ENCODE measurements at regions not wholly inside any gene's neighbourhood (a gene's known extent, or its start where the extent isn't known, plus 50 kb on each side); places are given as distances from the start of the nearest gene placed in this dataset.
"Not testable (repeated sequence)": the region's sequence is repeated elsewhere in the genome, so short reads cannot be mapped to it uniquely, and the experiment has no call there.

GRCh38 chrX:137792214-137792613 is 226.3 kb downstream of the ZIC3 start:
- Histone ChIP-seq H3K27ac (no peak overlapping the region), H3K4me1 (replicated peaks) (no peaks in the 10 kb centered on the region), H3K36me3 (no peaks in the 10 kb centered on the region), H3K9me3 (replicated peaks) (no peaks in the 10 kb centered on the region), H3K4me3 (no peak overlapping the region), H3K27me3 (replicated peaks) (no peaks in the 10 kb centered on the region)
- no peak for DNase-seq (ENCODE audit: low read depth in 1 of 2, low spot score in 2 of 2)

DNA sequence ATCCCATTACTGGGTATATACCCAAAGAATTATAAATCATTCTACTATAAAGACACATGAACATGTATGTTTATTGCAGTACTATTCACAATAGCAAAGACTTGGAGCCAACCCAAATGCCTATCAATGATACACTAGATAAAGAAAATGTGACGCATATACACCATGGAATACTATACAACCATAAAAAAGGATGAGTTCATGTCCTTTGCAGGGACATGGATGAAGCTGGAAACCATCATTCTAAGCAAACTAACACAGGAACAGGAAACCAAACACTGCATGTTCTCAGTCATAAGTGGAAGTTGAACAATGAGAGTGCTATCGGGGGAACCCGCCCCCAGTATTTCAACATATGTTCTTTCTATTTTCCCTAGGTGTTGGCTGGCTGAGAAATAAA is 232.0 kb downstream of the ZIC3 start:
- not testable (repeated sequence) for H3K4me3 ChIP-seq; H3K9me3 ChIP-seq (replicated peaks); H3K27ac ChIP-seq; H3K27me3 ChIP-seq (replicated peaks); H3K4me1 ChIP-seq (replicated peaks); DNase-seq (ENCODE audit: low read depth in 1 of 2, low spot score in 2 of 2); H3K36me3 ChIP-seq

DNA sequence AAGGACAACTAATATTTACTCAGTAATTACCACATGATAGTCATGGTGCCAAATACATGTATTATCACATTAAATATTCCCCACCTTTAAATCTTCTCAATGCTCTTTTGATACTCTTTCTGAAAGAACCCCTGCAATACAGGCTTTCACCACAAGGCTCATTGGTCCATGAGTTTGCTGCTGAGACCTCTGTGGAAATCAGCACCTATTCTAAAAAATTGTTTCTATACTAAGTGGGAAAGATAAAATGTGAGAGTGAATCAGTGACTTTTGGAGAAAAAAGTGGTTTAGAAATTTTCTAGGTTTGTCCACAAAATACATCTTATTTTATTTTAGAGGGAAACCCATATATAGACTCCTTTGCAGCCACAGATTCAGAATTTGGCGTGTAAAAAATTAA is 257.3 kb downstream of the ZIC3 start:
- no peaks in the 10 kb centered on the region for H3K9me3 ChIP-seq (replicated peaks)
- H3K36me3 ChIP-seq = no peaks in the 10 kb centered on the region
- no peaks in the 10 kb centered on the region for H3K4me1 ChIP-seq (replicated peaks)
- DNase-seq (ENCODE audit: low read depth in 1 of 2, low spot score in 2 of 2) = no peak
- no peak overlapping the region for H3K4me3 ChIP-seq
- no peaks in the 10 kb centered on the region for H3K27me3 ChIP-seq (replicated peaks)
- no peak overlapping the region for H3K27ac ChIP-seq

DNA sequence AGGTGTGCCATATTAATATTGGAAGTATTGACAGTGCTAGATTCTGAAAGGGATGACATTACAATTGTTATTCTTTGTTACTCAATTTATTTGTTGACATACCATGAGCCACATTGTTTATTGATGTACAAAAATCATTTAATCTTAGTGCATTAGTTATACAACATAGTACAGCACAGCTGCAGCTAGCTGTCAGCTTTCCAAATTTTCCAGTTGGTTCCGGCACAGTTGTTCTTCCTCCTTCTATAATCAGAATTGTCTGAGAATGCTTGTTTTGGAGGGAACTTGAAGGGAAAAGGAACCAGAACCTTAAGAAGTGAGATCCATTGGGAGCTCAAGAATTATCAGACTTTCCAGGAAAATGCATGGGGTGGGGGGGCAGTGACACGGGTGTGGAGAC is 281.4 kb downstream of the ZIC3 start:
- Histone ChIP-seq H3K27me3 (replicated peaks) (no peaks in the 10 kb centered on the region), H3K9me3 (replicated peaks) (no peaks in the 10 kb centered on the region), H3K4me3 (no peak overlapping the region), H3K27ac (no peak overlapping the region), H3K36me3 (no peaks in the 10 kb centered on the region), H3K4me1 (replicated peaks) (no peaks in the 10 kb centered on the region)
- no peak for DNase-seq (ENCODE audit: low read depth in 1 of 2, low spot score in 2 of 2)

DNA sequence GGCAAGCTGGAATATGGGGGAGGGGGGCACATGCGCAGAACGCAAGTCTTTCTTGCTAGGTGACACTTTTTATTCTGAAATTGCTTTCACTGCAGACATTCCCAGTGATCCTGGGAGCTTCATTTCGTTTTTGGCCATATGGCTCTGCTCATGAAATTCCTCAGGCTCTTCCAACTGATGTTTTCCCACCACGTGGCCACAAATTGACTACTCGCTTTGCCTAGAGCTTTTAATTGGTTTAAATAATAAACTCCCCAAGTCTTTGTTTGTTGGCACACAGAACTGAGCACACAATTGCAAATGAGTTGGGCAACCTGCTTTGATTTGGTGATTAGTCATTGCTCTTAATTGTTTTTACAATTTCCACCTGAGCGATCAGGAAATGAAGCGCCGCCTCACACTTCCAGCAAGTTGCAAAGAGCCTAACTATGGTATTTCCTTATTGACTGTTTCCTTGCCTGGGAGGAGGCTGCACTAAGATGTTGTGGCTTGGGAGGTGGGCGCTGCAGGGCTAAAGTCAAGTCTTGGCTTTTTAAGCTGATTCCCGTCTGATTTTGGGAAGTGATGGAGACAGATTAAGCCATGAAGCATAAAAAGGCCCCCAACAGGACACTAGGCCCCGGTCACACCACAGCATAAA is 282.5 kb downstream of the ZIC3 start:
- Histone ChIP-seq H3K36me3 (no peaks in the 10 kb centered on the region), H3K27me3 (replicated peaks) (no peaks in the 10 kb centered on the region), H3K4me3 (no peak overlapping the region), H3K4me1 (replicated peaks) (no peaks in the 10 kb centered on the region), H3K9me3 (replicated peaks) (no peaks in the 10 kb centered on the region), H3K27ac (no peak overlapping the region)
- DNase-seq (ENCODE audit: low read depth in 1 of 2, low spot score in 2 of 2) = no peak

DNA sequence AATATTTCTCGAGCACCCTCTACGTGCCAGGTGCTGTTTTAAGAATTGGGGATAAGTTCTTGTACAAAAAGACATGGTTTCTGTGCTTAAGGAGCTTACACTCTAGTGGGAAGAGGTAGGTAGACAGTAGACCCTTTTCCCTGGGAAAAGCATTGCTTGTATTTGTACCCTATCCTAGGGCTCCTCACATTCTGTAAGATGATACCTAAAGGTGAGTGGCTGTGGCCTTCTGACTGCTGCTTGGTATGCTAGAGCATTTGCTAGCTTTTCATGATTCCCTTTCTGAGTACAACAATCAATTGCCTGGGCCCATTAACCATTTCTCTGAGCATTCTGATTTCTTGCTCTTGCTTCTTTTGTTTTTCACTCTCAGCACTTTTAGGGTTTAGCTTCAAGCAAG is 286.6 kb downstream of the ZIC3 start:
- no peaks in the 10 kb centered on the region for H3K9me3 ChIP-seq (replicated peaks)
- no peaks in the 10 kb centered on the region for H3K36me3 ChIP-seq
- DNase-seq (ENCODE audit: low read depth in 1 of 2, low spot score in 2 of 2) = no peak
- no peak overlapping the region for H3K4me3 ChIP-seq
- H3K4me1 ChIP-seq (replicated peaks) = no peaks in the 10 kb centered on the region
- no peaks in the 10 kb centered on the region for H3K27me3 ChIP-seq (replicated peaks)
- H3K27ac ChIP-seq = no peak overlapping the region

DNA sequence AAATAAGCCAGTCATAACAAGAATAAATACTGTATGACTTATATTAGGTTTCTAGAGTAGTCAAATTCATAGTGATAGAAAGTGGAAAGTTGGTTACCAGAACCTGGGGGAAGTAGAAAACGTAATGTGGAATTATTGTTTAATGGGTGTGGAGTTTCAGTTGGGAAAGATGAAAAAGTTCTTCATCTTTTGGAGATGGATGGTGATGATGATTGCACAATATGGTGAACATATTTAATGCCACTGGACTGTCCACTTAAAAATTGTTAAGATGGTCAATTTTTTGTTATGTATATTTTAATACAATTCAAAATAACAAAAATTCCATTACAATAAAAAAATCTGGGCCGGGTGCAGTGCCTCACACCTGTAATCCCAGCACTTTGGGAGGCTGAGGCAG is 289.6 kb downstream of the ZIC3 start:
- no peak overlapping the region for H3K27ac ChIP-seq
- H3K9me3 ChIP-seq (replicated peaks) = no peaks in the 10 kb centered on the region
- H3K4me1 ChIP-seq (replicated peaks) = no peaks in the 10 kb centered on the region
- DNase-seq (ENCODE audit: low read depth in 1 of 2, low spot score in 2 of 2) = no peak
- H3K4me3 ChIP-seq = no peak overlapping the region
- H3K27me3 ChIP-seq (replicated peaks) = no peaks in the 10 kb centered on the region
- H3K36me3 ChIP-seq = no peaks in the 10 kb centered on the region

DNA sequence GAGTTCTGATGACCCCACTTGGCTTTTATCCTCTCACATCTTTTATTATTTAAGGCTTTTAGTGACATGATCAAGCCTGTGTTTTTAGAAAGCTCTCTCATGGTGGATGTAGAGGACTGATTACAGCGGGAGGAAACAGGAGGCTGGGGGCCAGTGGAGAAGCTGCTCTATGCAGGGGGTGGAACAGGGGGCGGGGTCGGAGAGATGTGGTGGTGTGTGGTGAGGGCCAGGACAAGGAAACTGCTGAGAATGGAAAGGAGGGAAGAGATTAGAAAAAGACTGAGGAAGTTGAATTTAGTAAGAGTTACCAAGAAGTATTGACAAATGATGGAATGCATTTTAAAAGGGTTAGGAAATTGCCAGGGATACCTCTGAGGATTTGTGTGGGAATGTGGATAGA is 292.2 kb downstream of the ZIC3 start:
- no peaks in the 10 kb centered on the region for H3K9me3 ChIP-seq (replicated peaks)
- no peaks in the 10 kb centered on the region for H3K4me1 ChIP-seq (replicated peaks)
- no peaks in the 10 kb centered on the region for H3K27me3 ChIP-seq (replicated peaks)
- H3K27ac ChIP-seq = no peak overlapping the region
- DNase-seq (ENCODE audit: low read depth in 1 of 2, low spot score in 2 of 2) = no peak
- no peaks in the 10 kb centered on the region for H3K36me3 ChIP-seq
- H3K4me3 ChIP-seq = no peak overlapping the region

DNA sequence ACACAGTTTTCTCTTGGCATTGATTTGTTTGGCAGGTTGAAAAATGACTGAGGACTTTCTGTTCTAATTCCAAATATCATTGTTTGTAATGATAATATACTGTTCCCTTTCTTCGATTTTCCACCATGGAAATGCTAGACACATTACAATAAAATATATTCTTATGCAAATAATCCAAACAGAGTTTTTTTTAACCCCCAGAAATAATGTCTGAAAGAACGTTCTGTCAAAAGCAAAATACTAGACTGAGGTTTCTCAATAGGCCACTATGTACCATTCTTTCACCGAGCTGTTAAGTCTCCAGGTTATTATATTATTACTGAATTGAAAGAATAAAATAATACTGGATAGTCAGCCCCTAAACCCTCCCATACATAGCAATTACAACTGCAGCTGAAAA is 312.5 kb downstream of the ZIC3 start:
- no peaks in the 10 kb centered on the region for H3K9me3 ChIP-seq (replicated peaks)
- H3K36me3 ChIP-seq = no peaks in the 10 kb centered on the region
- H3K4me1 ChIP-seq (replicated peaks) = no peaks in the 10 kb centered on the region
- no peak for DNase-seq (ENCODE audit: low read depth in 1 of 2, low spot score in 2 of 2)
- H3K27me3 ChIP-seq (replicated peaks) = no peaks in the 10 kb centered on the region
- no peak overlapping the region for H3K4me3 ChIP-seq
- H3K27ac ChIP-seq = no peak overlapping the region

- no peak for DNase-seq (ENCODE audit: low read depth in 1 of 2, low spot score in 2 of 2)
- no peaks in the 10 kb centered on the region for H3K9me3 ChIP-seq (replicated peaks)
- H3K36me3 ChIP-seq = no peaks in the 10 kb centered on the region
- H3K27me3 ChIP-seq (replicated peaks) = no peaks in the 10 kb centered on the region
- H3K27ac ChIP-seq = no peak overlapping the region
- H3K4me3 ChIP-seq = no peak overlapping the region
- H3K4me1 ChIP-seq (replicated peaks) = no peaks in the 10 kb centered on the region
Measured at GRCh38 chrX:137882960-137883359, 317.0 kb downstream of the ZIC3 start.

DNA sequence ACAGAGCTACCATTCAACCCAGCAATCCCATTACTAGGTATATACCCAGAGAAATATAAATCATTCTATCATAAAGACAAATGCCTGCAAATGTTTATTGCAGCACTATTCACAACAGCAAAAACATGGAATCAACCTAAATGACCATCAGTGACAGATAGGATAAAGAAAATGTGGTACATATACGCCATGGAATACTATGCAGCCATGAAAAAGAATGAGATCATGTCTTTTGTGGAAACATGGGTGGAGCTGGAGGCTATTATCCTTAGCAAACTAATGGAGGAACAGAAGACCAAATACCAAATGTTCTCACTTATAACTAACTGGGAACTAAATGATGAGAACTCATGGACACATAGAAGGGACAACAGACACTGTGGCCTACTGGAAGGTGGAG is 318.9 kb downstream of the ZIC3 start:
- H3K9me3 ChIP-seq (replicated peaks); H3K4me3 ChIP-seq; H3K36me3 ChIP-seq; H3K4me1 ChIP-seq (replicated peaks); H3K27me3 ChIP-seq (replicated peaks); H3K27ac ChIP-seq; DNase-seq (ENCODE audit: low read depth in 1 of 2, low spot score in 2 of 2): not testable (repeated sequence)

DNA sequence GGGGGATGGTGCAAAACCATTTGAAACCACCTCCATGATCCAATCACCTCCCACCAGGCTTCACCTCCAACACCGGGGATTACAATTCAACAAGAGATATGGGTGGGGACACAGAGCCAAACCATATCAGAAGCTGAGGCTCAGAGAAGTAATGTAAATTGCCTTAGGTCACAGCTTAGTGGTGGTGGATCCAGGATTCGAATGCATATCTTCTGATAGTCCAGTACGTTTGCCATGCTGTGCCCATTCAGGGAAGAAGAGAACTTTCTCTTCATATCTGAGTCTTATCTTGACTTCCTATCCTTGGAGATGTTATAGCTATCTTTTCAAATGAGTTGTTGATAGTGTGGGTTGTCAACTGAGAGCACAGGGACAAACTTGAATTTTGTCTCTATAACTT is 325.5 kb downstream of the ZIC3 start:
- DNase-seq (ENCODE audit: low read depth in 1 of 2, low spot score in 2 of 2) = no peak

DNA sequence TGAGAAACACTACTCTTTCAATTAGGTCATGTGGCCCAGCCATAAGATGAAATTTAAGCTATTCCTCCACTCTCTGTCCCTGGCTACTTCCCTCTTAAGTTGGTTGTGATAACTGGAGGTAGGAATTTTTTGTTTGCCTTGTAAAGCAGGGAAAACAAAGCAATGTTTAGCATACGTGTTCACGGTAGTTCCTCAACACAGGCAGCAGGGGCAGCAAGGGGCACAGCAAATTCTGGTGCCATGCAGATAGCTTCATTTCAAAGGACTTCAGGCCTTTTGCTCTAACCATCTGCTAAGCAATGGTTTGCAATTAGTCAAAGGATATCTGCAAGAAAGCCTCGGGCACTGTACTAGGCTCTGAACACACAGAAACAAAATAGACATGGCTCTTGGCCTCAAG is 330.2 kb downstream of the ZIC3 start:
- Histone ChIP-seq H3K36me3 (no peaks in the 10 kb centered on the region), H3K27ac (no peak overlapping the region), H3K4me1 (replicated peaks) (no peaks in the 10 kb centered on the region), H3K4me3 (no peak overlapping the region), H3K27me3 (replicated peaks) (no peaks in the 10 kb centered on the region), H3K9me3 (replicated peaks) (no peaks in the 10 kb centered on the region)
- no peak for DNase-seq (ENCODE audit: low read depth in 1 of 2, low spot score in 2 of 2)

More for the DNA sequence above, 325.5 kb downstream of the ZIC3 start:
- H3K9me3 ChIP-seq (replicated peaks) = no peaks in the 10 kb centered on the region
- H3K4me3 ChIP-seq = no peak overlapping the region
- H3K4me1 ChIP-seq (replicated peaks) = no peaks in the 10 kb centered on the region
- H3K27me3 ChIP-seq (replicated peaks) = no peaks in the 10 kb centered on the region
- no peaks in the 10 kb centered on the region for H3K36me3 ChIP-seq
- no peak overlapping the region for H3K27ac ChIP-seq

GRCh38 chrX:137915466-137915865 is 349.5 kb downstream of the ZIC3 start:
- no peaks in the 10 kb centered on the region for H3K36me3 ChIP-seq
- H3K4me1 ChIP-seq (replicated peaks) = no peaks in the 10 kb centered on the region
- H3K27ac ChIP-seq = no peak overlapping the region
- DNase-seq (ENCODE audit: low read depth in 1 of 2, low spot score in 2 of 2) = no peak
- no peak overlapping the region for H3K4me3 ChIP-seq
- H3K9me3 ChIP-seq (replicated peaks) = no peaks in the 10 kb centered on the region
- no peaks in the 10 kb centered on the region for H3K27me3 ChIP-seq (replicated peaks)

- no peak for DNase-seq (ENCODE audit: low read depth in 1 of 2, low spot score in 2 of 2)
- Histone ChIP-seq H3K27ac (no peak overlapping the region), H3K9me3 (replicated peaks) (no peaks in the 10 kb centered on the region), H3K4me1 (replicated peaks) (no peaks in the 10 kb centered on the region), H3K36me3 (no peaks in the 10 kb centered on the region), H3K4me3 (no peak overlapping the region), H3K27me3 (replicated peaks) (no peaks in the 10 kb centered on the region)
Measured at GRCh38 chrX:137916090-137916746, 350.3 kb downstream of the ZIC3 start.

All from SJSA1 (cell line).